HG02938 (cell line): ENCODE measurements at regions not wholly inside any gene's neighbourhood (a gene's known extent, or its start where the extent isn't known, plus 50 kb on each side); places are given as distances from the start of the nearest gene placed in this dataset.
"Not testable (repeated sequence)": the region's sequence is repeated elsewhere in the genome, so short reads cannot be mapped to it uniquely, and the experiment has no call there.

Experiments
- ATAC-seq: cut with Tn5 transposase; IDR thresholded peaks from one replicate; pipeline ENCODE4 v1.9.1; 2021; ENCODE audit warnings: mild to moderate bottlenecking, moderate library complexity; ENCODE audit not compliant: unreplicated experiment

GRCh38 chr3:187544326-187544725, 125.9 kb downstream of the SST start:
- no peak for ATAC-seq

GRCh38 chr3:187540847-187541246, 129.3 kb downstream of the SST start:
- no peak for ATAC-seq

- no peak for ATAC-seq
Measured at GRCh38 chr3:187536185-187536584, 134.0 kb downstream of the SST start.

GRCh38 chr3:187533797-187534196, 136.4 kb downstream of the SST start:
- no peak for ATAC-seq

GRCh38 chr3:187531831-187532230, 138.4 kb downstream of the SST start:
- ATAC-seq = no peak

GRCh38 chr3:187522890-187523289, 147.3 kb downstream of the SST start:
- ATAC-seq = no peak

GRCh38 chr3:187522293-187522692, 147.9 kb downstream of the SST start:
- no peak for ATAC-seq

GRCh38 chr3:187521546-187521945, 148.6 kb downstream of the SST start:
- ATAC-seq = no peak

GRCh38 chr3:187520027-187520945, 149.9 kb downstream of the SST start:
- no peak for ATAC-seq

- ATAC-seq = no peak
Measured at GRCh38 chr3:187519428-187519890, 150.7 kb downstream of the SST start.

- ATAC-seq = no peak
Measured at GRCh38 chr3:187518616-187519015, 150.4 kb downstream of the RTP4 start.

GRCh38 chr3:187518207-187518606, 150.0 kb downstream of the RTP4 start:
- ATAC-seq = no peak

- no peak for ATAC-seq
Measured at GRCh38 chr3:187516446-187517185, 148.4 kb downstream of the RTP4 start.

- no peak for ATAC-seq
Measured at GRCh38 chr3:187507905-187508304, 139.7 kb downstream of the RTP4 start.

GRCh38 chr3:187507266-187507665, 139.1 kb downstream of the RTP4 start:
- ATAC-seq = no peak

- ATAC-seq = no peak
Measured at GRCh38 chr3:187504435-187504834, 136.2 kb downstream of the RTP4 start.

GRCh38 chr3:187498211-187498724, 130.1 kb downstream of the RTP4 start:
- no peak for ATAC-seq

GRCh38 chr3:187497052-187497451, 128.9 kb downstream of the RTP4 start:
- ATAC-seq = no peak

GRCh38 chr3:187494056-187494455, 125.9 kb downstream of the RTP4 start:
- not testable (repeated sequence) for ATAC-seq

- no peak for ATAC-seq
Measured at GRCh38 chr3:187491371-187491770, 123.2 kb downstream of the RTP4 start.

GRCh38 chr3:187490366-187490765, 122.2 kb downstream of the RTP4 start:
- no peak for ATAC-seq
